Panc1 (cell line): ENCODE measurements at regions not wholly inside any gene's neighbourhood (a gene's known extent, or its start where the extent isn't known, plus 50 kb on each side); places are given as distances from the start of the nearest gene placed in this dataset.

ENCODE experiments used
- ATAC-seq: fragments of 200-7000 bp; cut with Tn5 transposase; 2 replicates; pipeline ENCODE4 v1.9.1; 2020; ENCODE audit warnings: mild to moderate bottlenecking, moderate library complexity
- BruUV-seq: library from RNA; stranded (reverse); fragments of 400-500 nt; replicated peaks from 2 replicates; lab custom pipeline; 2021; lab: Mats Ljungman, UMichigan
- CTCF ChIA-PET: fragments of 300-600 bp; sonication (Branson Sonifier 250); formaldehyde crosslinking; loops from one replicate; lab custom pipeline; 2022; ENCODE audit warnings: antibody characterized with exemption; lab: Charles Lee
- POLR2A ChIA-PET: fragments of 300-600 bp; sonication (Branson Sonifier 250); formaldehyde crosslinking; loops from one replicate; lab custom pipeline; 2022; ENCODE audit warnings: antibody characterized with exemption; lab: Charles Lee
- DNase-seq: peaks from one replicate; pipeline ENCODE4 v3.0.0-alpha.2; 2010; ENCODE audit warnings: low read depth, low spot score
- H3K27ac ChIP-seq: 2 replicates; pipeline ENCODE4 v1.5.1; 2011; ENCODE audit warnings: mild to moderate bottlenecking, low read length, inconsistent platforms
- H3K27me3 ChIP-seq: fragments of 200-500 bp; sonication (Bioruptor generic); 2 replicates; pipeline ENCODE4 v1.6.0; 2014; ENCODE audit warnings: low read length, inconsistent platforms; ENCODE audit not compliant: control insufficient read depth, insufficient read depth
- H3K36me3 ChIP-seq: fragments of 200-500 bp; sonication (Bioruptor generic); 2 replicates; pipeline ENCODE4 v1.5.1; 2014; ENCODE audit warnings: inconsistent platforms, mild to moderate bottlenecking, low read length, moderate library complexity; ENCODE audit not compliant: control insufficient read depth, insufficient read depth
- H3K4me1 ChIP-seq: 2 replicates; pipeline ENCODE4 v1.5.1; 2011; ENCODE audit warnings: inconsistent platforms, mild to moderate bottlenecking, low read length, moderate library complexity; ENCODE audit not compliant: control insufficient read depth, insufficient read depth
- H3K4me3 ChIP-seq, 2 experiments: 2 replicates each; pipeline ENCODE4 v1.5.1; 2011 to 2012; ENCODE audit warnings: low read depth in 2 of 2, low read length in 2 of 2, mild to moderate bottlenecking in 2 of 2, inconsistent platforms in 1 of 2, moderate library complexity in 1 of 2
- H3K9me3 ChIP-seq: fragments of 200-500 bp; sonication (Bioruptor generic); 2 replicates; pipeline ENCODE4 v1.5.1; 2014; ENCODE audit warnings: low read depth, mild to moderate bottlenecking, inconsistent platforms, low read length, moderate library complexity; ENCODE audit not compliant: control insufficient read depth, insufficient read depth
- POLR2AphosphoS5 ChIP-seq: IDR thresholded peaks from 2 replicates; pipeline ENCODE4 v1.6.1; 2012; ENCODE audit warnings: mild to moderate bottlenecking, low read depth, low read length, moderate library complexity
- SIN3A ChIP-seq: IDR thresholded peaks from 2 replicates; pipeline ENCODE4 v1.6.1; 2012; ENCODE audit warnings: low read depth, mild to moderate bottlenecking, low read length, moderate library complexity, borderline replicate concordance; ENCODE audit not compliant: insufficient read depth
- TCF7L2 ChIP-seq: IDR thresholded peaks from 2 replicates; pipeline ENCODE4 v1.6.1; 2011; ENCODE audit warnings: mild to moderate bottlenecking, low read depth, low read length, inconsistent platforms
- in situ Hi-C: cut with HindIII; loops from 2 replicates; pipeline ENCODE4 v1.10.0; 2016; ENCODE audit warnings: low sequenced_read_pairs, low pct_unique_long_range_greater_than_20kb
- intact Hi-C: fragments of 100-400 bp; cut with micrococcal nuclease; formaldehyde crosslinking; loops from one replicate; pipeline ENCODE4 v1.10.0; 2022; ENCODE audit not compliant: unreplicated experiment
- TF ChIP-seq, protein P1 (sequence below): fragments of 450-650 bp; IDR thresholded peaks from 2 replicates; pipeline ENCODE4 v1.5.1; 2017; ENCODE audit warnings: mild to moderate bottlenecking
- TF ChIP-seq, protein P2 (sequence below), 2 experiments: IDR thresholded peaks; 2 replicates each; pipeline ENCODE4 v1.6.1; 2011 to 2012; ENCODE audit warnings: low read depth in 2 of 2, control low read depth in 1 of 2, low read length in 1 of 2, mild to moderate bottlenecking in 1 of 2, moderate library complexity in 1 of 2; ENCODE audit not compliant: insufficient read depth in 1 of 2

DNA sequence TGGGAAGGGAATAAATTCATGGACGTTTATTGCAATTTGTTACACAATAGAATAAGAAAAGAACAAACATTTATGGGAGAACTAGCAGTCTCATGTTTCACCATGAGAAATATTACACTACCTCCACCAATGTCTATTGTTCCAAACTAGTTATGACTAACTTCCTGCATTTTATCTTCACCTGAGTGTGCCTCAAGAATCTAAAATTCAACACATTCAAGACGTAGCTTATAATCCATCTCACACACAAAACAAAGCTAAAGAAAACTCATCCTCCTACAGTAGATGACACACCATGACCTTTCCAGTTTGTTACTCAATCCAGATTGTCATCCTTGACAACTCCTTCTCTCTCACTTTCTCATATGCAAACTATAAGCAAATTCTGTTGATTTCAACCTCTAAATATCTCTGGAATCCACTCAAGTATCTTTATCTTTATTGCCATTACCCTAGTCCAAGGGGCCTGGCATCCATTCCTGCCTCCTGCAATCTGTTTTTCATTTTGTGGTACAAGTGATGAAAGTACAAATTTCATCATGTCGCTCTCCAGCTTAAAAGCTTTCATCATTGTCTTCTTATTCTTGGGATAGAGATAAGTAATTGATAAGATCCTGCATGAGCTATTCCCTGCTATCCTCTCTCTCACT lies 229.9 kb downstream of the NR2F2 start:
- H3K9me3 ChIP-seq: no peaks in the 10 kb centered on the region
- DNase-seq: no peak
- H3K27me3 ChIP-seq: no peaks in the 10 kb centered on the region
- no TSS peak for BruUV-seq
- ATAC-seq: no peak
- H3K4me3 ChIP-seq: no peak overlapping the region
- in situ Hi-C loops (no loop called here), intact Hi-C loops (no loop called here)
- H3K4me1 ChIP-seq: no peaks in the 10 kb centered on the region
- ChIA-PET POLR2A (no interaction called here), CTCF (no interaction called here)
- TF ChIP-seq, protein P1, sequence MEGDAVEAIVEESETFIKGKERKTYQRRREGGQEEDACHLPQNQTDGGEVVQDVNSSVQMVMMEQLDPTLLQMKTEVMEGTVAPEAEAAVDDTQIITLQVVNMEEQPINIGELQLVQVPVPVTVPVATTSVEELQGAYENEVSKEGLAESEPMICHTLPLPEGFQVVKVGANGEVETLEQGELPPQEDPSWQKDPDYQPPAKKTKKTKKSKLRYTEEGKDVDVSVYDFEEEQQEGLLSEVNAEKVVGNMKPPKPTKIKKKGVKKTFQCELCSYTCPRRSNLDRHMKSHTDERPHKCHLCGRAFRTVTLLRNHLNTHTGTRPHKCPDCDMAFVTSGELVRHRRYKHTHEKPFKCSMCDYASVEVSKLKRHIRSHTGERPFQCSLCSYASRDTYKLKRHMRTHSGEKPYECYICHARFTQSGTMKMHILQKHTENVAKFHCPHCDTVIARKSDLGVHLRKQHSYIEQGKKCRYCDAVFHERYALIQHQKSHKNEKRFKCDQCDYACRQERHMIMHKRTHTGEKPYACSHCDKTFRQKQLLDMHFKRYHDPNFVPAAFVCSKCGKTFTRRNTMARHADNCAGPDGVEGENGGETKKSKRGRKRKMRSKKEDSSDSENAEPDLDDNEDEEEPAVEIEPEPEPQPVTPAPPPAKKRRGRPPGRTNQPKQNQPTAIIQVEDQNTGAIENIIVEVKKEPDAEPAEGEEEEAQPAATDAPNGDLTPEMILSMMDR: no peak
- TF ChIP-seq TCF7L2 (no peak), POLR2AphosphoS5 (no peak), SIN3A (no peak)
- TF ChIP-seq, protein P2, sequence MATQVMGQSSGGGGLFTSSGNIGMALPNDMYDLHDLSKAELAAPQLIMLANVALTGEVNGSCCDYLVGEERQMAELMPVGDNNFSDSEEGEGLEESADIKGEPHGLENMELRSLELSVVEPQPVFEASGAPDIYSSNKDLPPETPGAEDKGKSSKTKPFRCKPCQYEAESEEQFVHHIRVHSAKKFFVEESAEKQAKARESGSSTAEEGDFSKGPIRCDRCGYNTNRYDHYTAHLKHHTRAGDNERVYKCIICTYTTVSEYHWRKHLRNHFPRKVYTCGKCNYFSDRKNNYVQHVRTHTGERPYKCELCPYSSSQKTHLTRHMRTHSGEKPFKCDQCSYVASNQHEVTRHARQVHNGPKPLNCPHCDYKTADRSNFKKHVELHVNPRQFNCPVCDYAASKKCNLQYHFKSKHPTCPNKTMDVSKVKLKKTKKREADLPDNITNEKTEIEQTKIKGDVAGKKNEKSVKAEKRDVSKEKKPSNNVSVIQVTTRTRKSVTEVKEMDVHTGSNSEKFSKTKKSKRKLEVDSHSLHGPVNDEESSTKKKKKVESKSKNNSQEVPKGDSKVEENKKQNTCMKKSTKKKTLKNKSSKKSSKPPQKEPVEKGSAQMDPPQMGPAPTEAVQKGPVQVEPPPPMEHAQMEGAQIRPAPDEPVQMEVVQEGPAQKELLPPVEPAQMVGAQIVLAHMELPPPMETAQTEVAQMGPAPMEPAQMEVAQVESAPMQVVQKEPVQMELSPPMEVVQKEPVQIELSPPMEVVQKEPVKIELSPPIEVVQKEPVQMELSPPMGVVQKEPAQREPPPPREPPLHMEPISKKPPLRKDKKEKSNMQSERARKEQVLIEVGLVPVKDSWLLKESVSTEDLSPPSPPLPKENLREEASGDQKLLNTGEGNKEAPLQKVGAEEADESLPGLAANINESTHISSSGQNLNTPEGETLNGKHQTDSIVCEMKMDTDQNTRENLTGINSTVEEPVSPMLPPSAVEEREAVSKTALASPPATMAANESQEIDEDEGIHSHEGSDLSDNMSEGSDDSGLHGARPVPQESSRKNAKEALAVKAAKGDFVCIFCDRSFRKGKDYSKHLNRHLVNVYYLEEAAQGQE (IDR thresholded peaks at IDR 0.05; ENCODE audit: insufficient read depth in 1 of 2, low read depth in 2 of 2, low read length in 1 of 2): no peak
- H3K36me3 ChIP-seq: no peaks in the 10 kb centered on the region
- no peak overlapping the region for H3K27ac ChIP-seq

DNA sequence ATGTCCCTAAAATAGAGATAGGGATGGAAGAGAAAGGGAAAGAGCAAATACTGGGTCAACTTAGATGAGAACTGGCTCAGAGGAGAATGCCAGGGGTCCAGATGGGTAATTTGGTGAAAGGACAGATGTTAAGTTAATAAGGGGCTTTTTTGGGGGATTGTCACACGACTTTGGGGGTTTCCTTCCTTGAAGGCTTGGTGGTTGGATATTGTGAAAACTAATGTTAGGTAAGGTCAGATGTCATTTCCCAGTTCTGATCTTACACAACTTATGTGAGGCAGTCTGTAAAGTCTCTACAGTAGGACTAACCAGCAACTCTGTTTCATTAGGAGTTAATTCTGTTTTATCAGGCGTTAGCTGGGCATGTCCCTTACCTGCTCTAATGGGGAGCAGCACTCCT lies 231.1 kb downstream of the NR2F2 start:
- BruUV-seq: no TSS peak
- Histone ChIP-seq H3K4me3 (no peak overlapping the region), H3K27ac (no peak overlapping the region), H3K9me3 (no peaks in the 10 kb centered on the region), H3K36me3 (no peaks in the 10 kb centered on the region), H3K4me1 (no peaks in the 10 kb centered on the region), H3K27me3 (no peaks in the 10 kb centered on the region)
- ChIA-PET CTCF (no interaction called here), POLR2A (no interaction called here)
- DNase-seq (no peak), ATAC-seq (no peak)
- intact Hi-C loops: no loop called here
- in situ Hi-C loops: no loop called here
- no peak for TF ChIP-seq POLR2AphosphoS5

DNA sequence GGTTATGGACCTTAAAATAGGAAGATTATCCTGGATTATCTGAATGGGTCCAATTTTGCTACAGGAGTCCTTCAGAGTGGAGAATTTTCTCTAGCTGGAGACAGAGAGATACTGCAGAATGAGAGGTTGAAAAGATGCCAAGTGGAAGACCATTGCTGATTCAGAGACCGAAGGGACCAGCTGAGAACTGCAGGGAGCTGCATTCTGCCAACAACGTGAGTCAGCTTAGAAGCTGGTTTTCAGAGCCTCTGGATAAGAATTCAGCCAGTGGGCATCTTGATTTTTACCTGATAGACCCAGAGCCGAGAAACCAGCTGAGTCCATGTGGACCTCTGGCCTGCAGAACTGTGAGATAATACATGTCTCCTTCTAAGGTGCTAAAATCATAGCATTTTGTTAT lies 234.0 kb downstream of the NR2F2 start:
- intact Hi-C loops: no loop called here
- in situ Hi-C loops: no loop called here
- H3K4me1 ChIP-seq: no peaks in the 10 kb centered on the region
- no TSS peak for BruUV-seq
- TF ChIP-seq SIN3A: no peak
- no peak for ATAC-seq
- H3K27me3 ChIP-seq: no peaks in the 10 kb centered on the region
- DNase-seq: no peak
- ChIA-PET CTCF (no interaction called here), POLR2A (no interaction called here)
- no peak overlapping the region for H3K4me3 ChIP-seq
- H3K9me3 ChIP-seq: no peaks in the 10 kb centered on the region
- no peak overlapping the region for H3K27ac ChIP-seq
- no peaks in the 10 kb centered on the region for H3K36me3 ChIP-seq
